WTC11 (cell line): ENCODE measurements at regions not wholly inside any gene's neighbourhood (a gene's known extent, or its start where the extent isn't known, plus 50 kb on each side); places are given as distances from the start of the nearest gene placed in this dataset.

ENCODE experiments used
- GABPB1 ChIP-seq: sonication (generic); formaldehyde crosslinking; IDR thresholded peaks from 2 replicates; pipeline ENCODE4 v1.8.1; 2023; ENCODE audit warnings: mild to moderate bottlenecking, missing genetic modification reagents
- SMAD3 ChIP-seq: sonication (generic); formaldehyde crosslinking; IDR thresholded peaks from 2 replicates; pipeline ENCODE4 v1.8.0; 2022; ENCODE audit warnings: missing genetic modification reagents, mild to moderate bottlenecking, borderline replicate concordance
- TF ChIP-seq, protein P1 (sequence below): fragments of 200-600 bp; IDR thresholded peaks from 2 replicates; pipeline ENCODE4 v1.8.0; 2022; ENCODE audit warnings: antibody characterized with exemption

DNA sequence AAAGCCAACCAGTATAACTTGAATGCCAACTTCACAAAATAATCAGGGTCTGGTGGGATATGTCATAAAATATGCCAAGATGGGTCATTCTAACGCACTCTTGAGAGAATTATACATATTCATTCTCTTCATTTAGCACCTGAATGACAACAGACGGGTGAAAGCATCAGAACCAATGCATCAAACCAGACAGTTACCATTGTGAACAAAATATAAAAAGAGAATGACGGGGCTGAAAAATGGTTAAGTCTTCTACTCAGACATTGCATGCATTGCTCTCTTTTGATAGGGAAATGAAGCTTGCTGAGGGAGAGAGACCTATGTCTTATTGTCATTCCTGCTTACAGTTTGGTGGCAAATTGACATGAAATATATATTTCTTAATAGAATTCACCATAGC, 702.1 kb downstream of the NOVA1 start:
- TF ChIP-seq, protein P1, sequence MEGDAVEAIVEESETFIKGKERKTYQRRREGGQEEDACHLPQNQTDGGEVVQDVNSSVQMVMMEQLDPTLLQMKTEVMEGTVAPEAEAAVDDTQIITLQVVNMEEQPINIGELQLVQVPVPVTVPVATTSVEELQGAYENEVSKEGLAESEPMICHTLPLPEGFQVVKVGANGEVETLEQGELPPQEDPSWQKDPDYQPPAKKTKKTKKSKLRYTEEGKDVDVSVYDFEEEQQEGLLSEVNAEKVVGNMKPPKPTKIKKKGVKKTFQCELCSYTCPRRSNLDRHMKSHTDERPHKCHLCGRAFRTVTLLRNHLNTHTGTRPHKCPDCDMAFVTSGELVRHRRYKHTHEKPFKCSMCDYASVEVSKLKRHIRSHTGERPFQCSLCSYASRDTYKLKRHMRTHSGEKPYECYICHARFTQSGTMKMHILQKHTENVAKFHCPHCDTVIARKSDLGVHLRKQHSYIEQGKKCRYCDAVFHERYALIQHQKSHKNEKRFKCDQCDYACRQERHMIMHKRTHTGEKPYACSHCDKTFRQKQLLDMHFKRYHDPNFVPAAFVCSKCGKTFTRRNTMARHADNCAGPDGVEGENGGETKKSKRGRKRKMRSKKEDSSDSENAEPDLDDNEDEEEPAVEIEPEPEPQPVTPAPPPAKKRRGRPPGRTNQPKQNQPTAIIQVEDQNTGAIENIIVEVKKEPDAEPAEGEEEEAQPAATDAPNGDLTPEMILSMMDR: no peak
- TF ChIP-seq GABPB1 (CRISPR knock-in tag) (no peak), SMAD3 (CRISPR knock-in tag) (no peak)
